ENCODE measurements at regions not wholly inside any gene's neighbourhood (a gene's known extent, or its start where the extent isn't known, plus 50 kb on each side); places are given as distances from the start of the nearest gene placed in this dataset.
"Not testable (repeated sequence)": the region's sequence is repeated elsewhere in the genome, so short reads cannot be mapped to it uniquely, and the experiment has no call there.

- H3K4me3 ChIP-seq (ENCODE audit: low read length), result no peak overlapping the region
- no peak for TF ChIP-seq CTCF (conservative IDR thresholded peaks at IDR 0.05; ENCODE audit: low read length)
- DNase-seq (ENCODE audit: low read depth), result no peak
Observed at GRCh38 chr4:19205853-19206252, 1045.9 kb upstream of the SLIT2 start.

DNA sequence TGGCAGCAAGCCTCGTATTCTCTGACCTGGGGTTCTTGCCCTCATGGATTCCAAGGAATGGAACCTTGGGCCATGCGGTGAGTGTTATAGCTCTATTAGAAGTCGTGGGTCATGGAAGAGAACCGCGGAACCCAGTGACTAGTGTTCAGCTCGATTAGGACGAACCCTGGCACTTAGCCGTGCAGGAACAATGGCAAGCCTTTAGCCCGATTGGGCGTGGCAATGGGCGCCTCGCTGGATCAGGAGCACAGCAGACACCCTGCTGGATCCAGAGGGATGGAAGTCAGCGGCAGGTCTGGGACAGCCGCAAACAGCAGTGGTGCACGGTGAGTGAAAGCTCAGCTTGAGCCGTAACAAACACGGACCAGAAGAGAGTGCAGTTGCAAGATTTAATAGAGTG lies 1053.9 kb upstream of the SLIT2 start:
- not testable (repeated sequence) for H3K4me3 ChIP-seq (ENCODE audit: low read length); DNase-seq (ENCODE audit: low read depth)

- no peak overlapping the region for H3K4me3 ChIP-seq (ENCODE audit: low read length)
- no peak for DNase-seq (ENCODE audit: low read depth)
- TF ChIP-seq CTCF (conservative IDR thresholded peaks at IDR 0.05; ENCODE audit: low read length), result no peak
Observed at GRCh38 chr4:19195696-19196095, 1056.0 kb upstream of the SLIT2 start.

DNA sequence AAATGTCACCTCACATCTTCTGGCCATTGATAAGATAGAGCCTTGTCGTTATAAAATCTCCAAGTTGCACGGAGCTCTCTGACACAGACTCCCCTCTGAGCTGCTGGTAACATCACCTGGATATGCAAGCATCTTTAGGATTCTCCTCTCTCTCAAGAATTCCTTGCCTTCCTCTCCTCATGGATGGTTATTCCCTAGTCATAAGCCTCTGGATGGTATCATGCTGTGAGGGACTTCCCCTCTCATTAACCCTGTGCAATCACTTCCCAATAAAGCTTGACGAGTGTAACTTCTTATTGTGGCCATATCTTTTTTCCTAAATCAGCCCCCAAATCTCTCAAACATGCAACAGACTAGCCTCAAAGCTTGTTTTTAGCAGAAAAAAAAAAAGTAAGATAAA lies 1057.0 kb upstream of the SLIT2 start:
- DNase-seq (ENCODE audit: low read depth), result no peak
- H3K4me3 ChIP-seq (ENCODE audit: low read length), result no peak overlapping the region
- TF ChIP-seq CTCF (conservative IDR thresholded peaks at IDR 0.05; ENCODE audit: low read length), result no peak

- DNase-seq (ENCODE audit: low read depth), result no peak
- H3K4me3 ChIP-seq (ENCODE audit: low read length), result no peak overlapping the region
- TF ChIP-seq CTCF (conservative IDR thresholded peaks at IDR 0.05; ENCODE audit: low read length), result no peak
Observed at GRCh38 chr4:19193274-19193981, 1058.3 kb upstream of the SLIT2 start.

DNA sequence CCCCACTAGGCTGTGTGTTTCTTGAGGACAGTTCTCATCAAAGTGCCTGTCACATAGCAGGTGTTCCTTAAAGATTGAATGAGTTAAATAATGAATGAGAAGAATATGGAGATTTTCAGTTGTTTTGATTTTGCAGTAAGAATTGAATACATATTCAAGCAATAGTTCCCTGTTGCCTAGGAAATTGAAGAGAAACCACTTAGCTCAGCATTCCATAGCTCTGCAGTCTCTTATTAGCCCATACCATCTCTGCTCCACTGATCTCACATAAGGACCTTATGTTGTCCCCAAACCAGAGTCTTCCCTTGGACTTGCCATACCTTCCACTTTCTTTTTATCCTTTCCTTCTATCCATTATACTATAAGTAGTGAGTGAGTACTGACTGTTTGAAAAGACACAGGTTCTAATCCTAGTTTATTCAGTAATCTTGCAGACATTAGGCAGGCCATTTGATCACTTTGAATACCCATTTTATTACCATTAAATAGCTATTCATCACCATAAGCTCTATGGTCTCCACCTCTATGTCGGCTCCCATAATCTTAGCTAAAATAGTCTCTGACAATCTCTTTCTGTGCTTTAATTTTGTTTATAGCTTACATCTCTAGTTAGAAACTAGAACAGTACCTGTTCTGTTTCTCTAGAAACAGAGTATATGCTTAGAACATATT lies 1059.6 kb upstream of the SLIT2 start:
- no peak overlapping the region for H3K4me3 ChIP-seq (ENCODE audit: low read length)
- DNase-seq (ENCODE audit: low read depth), result no peak
- TF ChIP-seq CTCF (conservative IDR thresholded peaks at IDR 0.05; ENCODE audit: low read length), result no peak

GRCh38 chr4:19187691-19188090 lies 1064.0 kb upstream of the SLIT2 start:
- DNase-seq (ENCODE audit: low read depth), result no peak
- TF ChIP-seq CTCF (conservative IDR thresholded peaks at IDR 0.05; ENCODE audit: low read length), result no peak
- H3K4me3 ChIP-seq (ENCODE audit: low read length), result no peak overlapping the region
